ENCODE measurements at regions not wholly inside any gene's neighbourhood (a gene's known extent, or its start where the extent isn't known, plus 50 kb on each side); places are given as distances from the start of the nearest gene placed in this dataset.
"Not testable (repeated sequence)": the region's sequence is repeated elsewhere in the genome, so short reads cannot be mapped to it uniquely, and the experiment has no call there.

GRCh38 chr21:35294231-35294898 is 245.3 kb upstream of the RUNX1 start:
- DNase-seq = no peak

GRCh38 chr21:35291973-35292627 is 243.0 kb upstream of the RUNX1 start:
- DNase-seq = no peak

- DNase-seq = no peak
These were observed 241.9 kb upstream of the RUNX1 start for GRCh38 chr21:35291034-35291433.

GRCh38 chr21:35288238-35288637 is 239.1 kb upstream of the RUNX1 start:
- no peak for DNase-seq

GRCh38 chr21:35284199-35284598 is 235.1 kb upstream of the RUNX1 start:
- no peak for DNase-seq

GRCh38 chr21:35282944-35283343 is 233.8 kb upstream of the RUNX1 start:
- no peak for DNase-seq

GRCh38 chr21:35281956-35282355 is 232.9 kb upstream of the RUNX1 start:
- DNase-seq = no peak

GRCh38 chr21:35280231-35280630 is 231.1 kb upstream of the RUNX1 start:
- DNase-seq = no peak

GRCh38 chr21:35275776-35276175 is 226.7 kb upstream of the RUNX1 start:
- DNase-seq = no peak

- no peak for DNase-seq
These were observed 225.8 kb upstream of the RUNX1 start for GRCh38 chr21:35274923-35275322.

GRCh38 chr21:35274090-35274489 is 225.0 kb upstream of the RUNX1 start:
- DNase-seq = no peak

GRCh38 chr21:35273333-35273732 is 224.2 kb upstream of the RUNX1 start:
- no peak for DNase-seq

- DNase-seq = not testable (repeated sequence)
These were observed 222.4 kb upstream of the RUNX1 start for GRCh38 chr21:35271344-35272118.

GRCh38 chr21:35268817-35269216 is 219.7 kb upstream of the RUNX1 start:
- DNase-seq = no peak

GRCh38 chr21:35268261-35268660 is 219.2 kb upstream of the RUNX1 start:
- no peak for DNase-seq

- no peak for DNase-seq
These were observed 217.4 kb upstream of the RUNX1 start for GRCh38 chr21:35266546-35266945.

- DNase-seq = no peak
These were observed 216.2 kb upstream of the RUNX1 start for GRCh38 chr21:35265170-35265877.

- no peak for DNase-seq
These were observed 210.4 kb upstream of the RUNX1 start for GRCh38 chr21:35259457-35259856.

GRCh38 chr21:35258521-35258920 is 209.4 kb upstream of the RUNX1 start:
- no peak for DNase-seq

GRCh38 chr21:35257413-35257812 is 208.3 kb upstream of the RUNX1 start:
- DNase-seq = no peak

- DNase-seq = peak; percentile 34
These were observed 207.4 kb upstream of the RUNX1 start for GRCh38 chr21:35256468-35256988.

GRCh38 chr21:35254765-35255138 is 205.7 kb upstream of the RUNX1 start:
- no peak for DNase-seq
